Amniotic stem cell (primary cell): ENCODE measurements at regions not wholly inside any gene's neighbourhood (a gene's known extent, or its start where the extent isn't known, plus 50 kb on each side); places are given as distances from the start of the nearest gene placed in this dataset.
"Not testable (repeated sequence)": the region's sequence is repeated elsewhere in the genome, so short reads cannot be mapped to it uniquely, and the experiment has no call there.

ENCODE experiments used
- DNase-seq: peaks from one replicate; lab custom pipeline; 2025; lab: John Stamatoyannopoulos, UW

- no peak for DNase-seq
These were observed 178.6 kb downstream of the ZNF674 start for GRCh38 chrX:46366381-46367207.

DNA sequence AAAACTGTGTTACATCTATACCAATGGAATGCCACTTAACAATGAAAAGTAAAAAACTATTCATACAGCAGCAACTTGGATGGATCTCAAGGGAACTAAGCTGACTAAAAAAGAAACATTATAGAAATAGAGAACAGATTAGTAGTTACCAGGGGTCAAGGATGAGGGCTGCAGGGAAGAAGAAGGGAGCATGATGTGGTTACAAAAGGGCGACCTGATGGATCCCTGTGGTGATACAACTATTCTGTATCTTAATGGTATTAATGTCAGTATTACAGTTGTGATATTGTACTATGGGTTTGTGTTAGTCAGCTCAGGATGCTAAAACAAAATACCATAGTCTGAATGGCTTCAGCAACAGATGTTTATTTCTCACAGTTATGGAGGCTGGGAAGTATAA, 190.7 kb downstream of the ZNF674 start:
- no peak for DNase-seq

- DNase-seq, result no peak
These were observed 203.4 kb downstream of the ZNF674 start for GRCh38 chrX:46341767-46342322.

GRCh38 chrX:46340696-46341095, 204.5 kb downstream of the ZNF674 start:
- no peak for DNase-seq

GRCh38 chrX:46333550-46333949, 211.7 kb downstream of the ZNF674 start:
- DNase-seq, result no peak

DNA sequence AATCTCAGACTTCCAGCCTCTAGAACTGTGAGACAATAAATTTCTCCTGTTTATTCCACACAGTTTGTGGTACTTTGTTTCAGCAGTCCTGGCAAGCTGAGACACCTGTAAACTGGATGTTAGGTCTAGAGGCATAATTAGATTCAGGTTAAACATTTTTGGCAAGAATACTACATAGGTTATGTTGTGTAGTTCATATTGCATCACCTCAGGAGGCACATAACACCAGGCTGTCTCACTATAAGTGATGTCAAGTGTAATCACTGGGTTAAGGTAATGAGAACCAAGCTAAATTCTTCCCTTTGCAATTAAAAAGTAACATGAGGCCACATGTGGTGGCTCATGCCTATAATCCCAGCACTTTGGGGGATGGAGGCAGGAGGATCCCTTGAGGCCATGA, 214.2 kb downstream of the ZNF674 start:
- DNase-seq, result no peak

- DNase-seq, result no peak
These were observed 214.7 kb downstream of the ZNF674 start for GRCh38 chrX:46330513-46330912.

DNA sequence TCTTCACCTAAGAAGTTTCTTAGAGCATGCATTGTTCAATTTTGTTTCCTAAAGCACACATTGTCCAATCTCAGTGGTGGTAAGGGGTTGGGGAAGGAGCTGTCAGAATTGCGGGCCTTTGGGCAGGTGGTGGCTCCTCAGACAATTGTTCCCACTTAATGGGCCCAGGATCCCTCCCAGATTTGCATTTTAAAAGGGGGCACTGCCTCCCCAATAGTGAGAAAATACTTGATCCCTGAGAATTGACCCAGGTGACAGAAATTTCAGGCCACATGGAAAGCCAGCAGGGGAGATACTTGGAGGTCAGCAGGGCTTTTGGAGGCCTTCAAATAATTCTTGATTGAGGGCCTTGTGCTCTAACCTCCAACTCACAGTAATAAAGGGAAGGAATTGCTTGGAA, 217.1 kb downstream of the ZNF674 start:
- no peak for DNase-seq

DNA sequence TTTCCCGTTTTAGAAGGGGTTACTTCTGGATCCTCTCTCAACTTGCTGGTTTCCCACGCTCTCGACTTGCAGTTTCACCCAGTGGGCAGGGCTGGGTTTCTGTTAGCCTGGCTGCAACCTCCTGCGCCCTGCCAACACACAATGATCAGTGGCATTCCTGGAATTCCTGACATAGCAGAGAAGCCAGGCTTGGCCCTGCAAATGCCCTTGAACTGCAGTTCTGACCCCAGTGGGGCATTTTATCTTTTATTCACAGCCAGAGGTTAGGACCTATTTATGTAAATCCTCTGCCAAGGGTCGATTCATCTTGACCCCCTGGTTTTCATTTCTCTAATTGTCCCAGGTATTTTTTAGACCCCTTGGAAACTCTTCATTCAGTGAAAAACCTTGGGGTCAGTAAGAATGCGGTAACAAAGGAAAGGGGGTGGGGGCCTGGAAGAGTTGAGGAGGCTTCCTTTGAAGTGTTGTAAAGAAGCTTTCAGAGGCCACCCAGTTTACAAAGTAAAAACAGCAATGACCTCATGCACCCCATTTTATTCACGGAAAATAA, 217.6 kb downstream of the ZNF674 start:
- no peak for DNase-seq

DNA sequence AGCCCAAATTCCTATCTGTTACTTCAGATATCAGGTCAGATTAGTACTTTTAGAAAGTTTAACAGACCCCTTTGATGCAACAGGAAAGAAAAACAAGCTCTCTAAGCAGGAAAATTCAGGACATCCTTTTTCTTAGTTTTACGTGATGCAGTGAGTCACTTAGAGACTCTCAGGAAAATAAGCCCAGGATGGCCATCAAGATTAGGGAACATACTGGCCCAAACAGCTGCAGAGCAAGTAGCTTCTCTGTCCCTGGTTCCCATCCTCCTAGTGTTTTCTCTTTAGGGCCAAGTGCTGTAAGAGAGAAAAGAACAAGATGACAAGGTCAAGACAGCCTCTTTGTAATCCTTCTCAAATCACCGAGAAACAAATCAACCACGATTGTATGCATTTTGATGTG, 219.1 kb downstream of the ZNF674 start:
- peak; percentile 5 for DNase-seq

- peak; percentile 71 for DNase-seq
These were observed 219.8 kb downstream of the ZNF674 start for GRCh38 chrX:46325312-46325877.

- DNase-seq, result no peak
These were observed 221.1 kb downstream of the ZNF674 start for GRCh38 chrX:46324166-46324565.

DNA sequence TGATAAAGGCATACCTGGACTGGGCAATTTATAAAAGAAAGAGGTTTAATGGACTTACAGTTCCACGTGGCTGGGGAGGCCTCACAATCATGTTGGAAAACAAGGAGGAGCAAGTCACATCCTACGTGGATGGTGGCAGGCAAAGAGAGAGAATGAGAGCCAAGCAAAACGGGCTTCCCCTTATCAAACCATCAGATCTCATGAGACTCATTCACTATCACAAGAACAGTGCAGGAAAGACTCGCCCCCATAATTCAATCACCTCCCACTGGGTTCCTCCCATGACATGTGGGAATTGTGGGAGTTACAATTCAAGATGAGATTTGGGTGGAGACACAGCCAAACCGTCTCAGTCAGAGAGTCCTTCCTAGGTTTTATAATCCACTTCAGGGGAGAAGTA, 222.3 kb downstream of the ZNF674 start:
- DNase-seq, result not testable (repeated sequence)

GRCh38 chrX:46321676-46322075, 223.5 kb downstream of the ZNF674 start:
- DNase-seq, result no peak

GRCh38 chrX:46319750-46320149, 225.5 kb downstream of the ZNF674 start:
- DNase-seq, result no peak

DNA sequence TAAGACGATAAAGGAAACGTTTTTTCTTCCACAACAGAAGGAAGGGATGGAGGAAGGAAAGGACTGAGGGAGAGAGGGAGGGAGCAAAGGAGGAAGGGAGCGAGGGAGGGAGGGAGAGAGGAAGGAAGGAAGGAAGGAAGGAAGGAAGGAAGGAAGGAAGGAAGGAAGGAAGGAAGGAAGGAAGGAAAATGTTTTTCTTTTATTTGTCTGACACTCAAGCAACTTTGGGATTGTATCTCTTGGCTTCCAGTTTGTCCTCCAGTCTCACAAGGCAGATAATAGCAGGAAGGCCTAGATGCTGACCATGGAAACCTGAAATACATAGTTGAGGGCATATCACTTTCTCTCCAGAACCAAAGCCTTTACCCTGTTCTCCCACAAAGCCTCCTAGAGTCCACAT, 226.7 kb downstream of the ZNF674 start:
- no peak for DNase-seq

DNA sequence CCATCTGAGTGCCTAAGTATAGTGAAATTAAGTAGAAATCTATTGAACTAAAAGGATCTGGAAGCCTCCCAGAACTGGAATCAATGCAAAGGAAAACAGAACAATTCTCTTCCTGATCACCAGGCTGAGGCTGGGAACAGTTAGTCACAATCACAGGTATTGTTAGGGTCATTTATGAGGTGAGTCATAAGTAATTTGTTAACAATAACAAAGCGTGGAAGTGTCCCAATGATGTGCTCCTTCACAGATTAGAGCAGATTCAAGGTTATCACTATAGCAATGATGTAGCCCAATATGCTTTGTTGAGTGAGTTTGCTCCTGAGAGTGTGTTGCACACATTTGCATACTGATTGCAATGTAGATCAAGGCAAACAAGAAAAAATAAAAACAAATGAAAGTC, 228.1 kb downstream of the ZNF674 start:
- DNase-seq, result no peak

DNA sequence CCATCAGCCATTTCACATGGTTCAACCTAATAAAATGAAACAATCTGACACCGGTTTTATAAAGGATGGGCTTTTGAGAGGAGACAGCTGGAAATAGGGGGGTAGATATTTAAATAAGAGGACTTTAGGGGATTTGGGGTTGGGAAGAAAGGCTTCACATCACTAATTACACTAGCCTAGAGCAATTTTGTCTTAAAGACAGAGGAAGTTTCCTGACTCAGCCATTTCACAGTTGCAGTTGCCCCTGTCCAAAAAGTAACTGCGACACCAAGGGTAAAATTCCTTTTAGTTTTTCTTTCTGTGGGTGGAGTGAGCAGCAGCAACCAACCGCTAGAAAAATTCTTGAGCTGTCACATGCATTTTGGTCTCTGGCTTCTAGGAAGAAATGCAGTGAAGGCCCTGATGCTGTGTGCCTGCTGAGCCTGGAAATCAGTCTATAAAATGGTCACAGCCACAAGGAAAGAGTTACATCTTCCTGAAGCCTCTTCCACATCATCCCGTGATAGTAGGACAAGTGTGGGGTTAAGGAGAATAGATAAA, 233.6 kb downstream of the ZNF674 start:
- no peak for DNase-seq

DNA sequence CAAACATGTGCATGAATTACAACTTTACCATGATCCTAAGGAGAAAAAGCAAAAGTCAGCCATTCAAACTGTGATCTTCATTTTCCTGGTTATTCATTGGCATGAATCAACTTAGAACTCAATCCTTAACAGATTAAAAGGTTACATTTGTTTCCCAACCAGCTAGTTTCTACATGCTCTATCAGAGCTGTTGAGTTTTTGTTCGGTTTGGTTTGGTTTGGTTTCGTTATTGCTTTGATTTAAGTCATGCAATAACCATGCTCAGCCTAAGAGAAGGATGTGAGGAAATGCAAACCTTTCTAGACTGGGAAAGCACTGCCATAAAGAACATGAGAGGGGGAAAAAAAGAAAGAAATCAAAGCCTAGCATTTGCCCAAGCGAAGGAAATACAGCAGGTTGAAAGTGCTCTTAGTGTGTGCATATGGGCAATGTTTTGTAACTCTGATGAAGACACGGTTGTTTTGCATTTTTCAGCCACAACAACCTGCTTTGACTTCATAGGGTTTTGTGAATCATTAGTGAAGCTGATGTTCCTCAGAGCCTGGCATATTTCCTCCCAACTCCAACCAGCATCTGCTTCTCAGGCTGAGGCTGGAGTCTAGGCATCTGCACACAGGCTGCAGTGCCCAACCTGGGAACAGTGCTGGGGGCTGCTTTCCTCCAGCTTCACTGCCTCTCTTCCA, 234.3 kb downstream of the ZNF674 start:
- no peak for DNase-seq

- DNase-seq, result no peak
These were observed 237.1 kb downstream of the ZNF674 start for GRCh38 chrX:46308110-46308509.

DNA sequence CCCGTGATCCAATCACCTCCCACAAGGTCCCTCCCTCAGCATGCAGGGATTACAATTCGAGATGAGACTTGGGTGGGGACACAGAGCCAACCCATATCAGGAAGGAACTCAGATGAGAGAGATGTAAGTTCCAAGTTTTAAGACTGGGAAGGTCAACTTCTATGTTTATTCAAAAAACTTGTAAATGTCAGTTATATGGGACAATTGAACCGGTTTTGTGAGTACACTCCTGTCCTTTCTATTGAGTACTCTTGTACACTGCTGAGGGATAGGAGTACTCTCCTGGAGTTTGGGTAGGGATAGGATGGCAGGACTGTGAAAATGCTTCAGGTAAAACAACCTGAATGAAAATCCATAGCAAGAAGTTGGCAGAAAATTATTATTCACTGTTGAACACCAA, 239.1 kb downstream of the ZNF674 start:
- no peak for DNase-seq

- no peak for DNase-seq
These were observed 239.8 kb downstream of the ZNF674 start for GRCh38 chrX:46305431-46305830.
